MM.1S (cell line): ENCODE measurements at regions not wholly inside any gene's neighbourhood (a gene's known extent, or its start where the extent isn't known, plus 50 kb on each side); places are given as distances from the start of the nearest gene placed in this dataset.

Experiments
- DNase-seq: peaks from one replicate; pipeline ENCODE4 v3.0.0-alpha.2; 2015
- H2AFZ ChIP-seq: fragments of 300-600 bp; sonication (generic); 2 replicates; pipeline ENCODE4 v1.6.0; 2016; ENCODE audit warnings: antibody characterized with exemption, low read length
- H3F3A ChIP-seq: fragments of 300-600 bp; sonication (generic); 2 replicates; pipeline ENCODE4 v1.6.1; 2016; ENCODE audit warnings: mild to moderate bottlenecking, antibody characterized with exemption, low read length, moderate library complexity, mixed read lengths; ENCODE audit not compliant: insufficient read depth
- H3K27ac ChIP-seq: fragments of 300-600 bp; sonication (generic); 2 replicates; pipeline ENCODE4 v1.5.1; 2016; ENCODE audit warnings: mild to moderate bottlenecking, low read length
- H3K27me3 ChIP-seq: fragments of 300-600 bp; sonication (generic); replicated peaks from 2 replicates; pipeline ENCODE4 v1.6.0; 2016; ENCODE audit warnings: low read length; ENCODE audit not compliant: insufficient read depth
- H3K36me3 ChIP-seq: fragments of 300-600 bp; sonication (generic); replicated peaks from 2 replicates; pipeline ENCODE4 v1.6.1; 2016; ENCODE audit warnings: mild to moderate bottlenecking, low read length, mixed read lengths; ENCODE audit not compliant: insufficient read depth
- H3K4me1 ChIP-seq: fragments of 300-600 bp; sonication (generic); 2 replicates; pipeline ENCODE4 v1.6.1; 2016; ENCODE audit warnings: low read length, mixed read lengths
- H3K4me2 ChIP-seq: fragments of 300-600 bp; sonication (generic); 2 replicates; pipeline ENCODE4 v1.6.0; 2016; ENCODE audit warnings: low read depth, low read length
- H3K4me3 ChIP-seq: fragments of 300-600 bp; sonication (generic); 2 replicates; pipeline ENCODE4 v1.5.1; 2016; ENCODE audit warnings: low read length, mixed read lengths
- H3K79me2 ChIP-seq: fragments of 300-600 bp; sonication (generic); 2 replicates; pipeline ENCODE4 v1.6.1; 2016; ENCODE audit warnings: mixed run types, low read length, mixed read lengths
- H3K9ac ChIP-seq: fragments of 300-600 bp; sonication (generic); 2 replicates; pipeline ENCODE4 v1.6.1; 2016; ENCODE audit warnings: low read length, mixed read lengths
- H3K9me2 ChIP-seq: fragments of 300-600 bp; sonication (generic); replicated peaks from 2 replicates; pipeline ENCODE4 v1.6.1; 2016; ENCODE audit warnings: mild to moderate bottlenecking, low read length, mixed read lengths; ENCODE audit not compliant: insufficient read depth
- H3K9me3 ChIP-seq: fragments of 300-600 bp; sonication (generic); replicated peaks from 2 replicates; pipeline ENCODE4 v1.6.1; 2016; ENCODE audit warnings: mild to moderate bottlenecking, low read length, mixed read lengths; ENCODE audit not compliant: insufficient read depth
- H4K20me1 ChIP-seq: fragments of 300-600 bp; sonication (generic); 2 replicates; pipeline ENCODE4 v1.6.1; 2016; ENCODE audit warnings: mild to moderate bottlenecking, low read length, moderate library complexity, mixed read lengths; ENCODE audit not compliant: insufficient read depth
- CTCF ChIP-seq: fragments of 300-600 bp; sonication (generic); IDR thresholded peaks from 2 replicates; pipeline ENCODE4 v1.5.1; 2016; ENCODE audit warnings: antibody characterized with exemption, low read length, mixed read lengths
- EZH2 ChIP-seq: fragments of 300-600 bp; sonication (generic); optimal IDR thresholded peaks from 2 replicates; pipeline ENCODE3; 2017; ENCODE audit warnings: low read depth, mild to moderate bottlenecking, antibody characterized with exemption, low read length, mixed read lengths
- EZH2phosphoT487 ChIP-seq: fragments of 300-600 bp; sonication (generic); IDR thresholded peaks from 2 replicates; pipeline ENCODE4 v1.6.1; 2018; ENCODE audit warnings: antibody characterized with exemption, low read length

GRCh38 chr3:146326875-146327543 is 76.1 kb upstream of the PLSCR4 start:
- peak; percentile 53 for DNase-seq
- H3K27me3 ChIP-seq = no peaks in the 10 kb centered on the region
- no peak overlapping the region for H3K9ac ChIP-seq
- no peaks in the 10 kb centered on the region for H3K4me1 ChIP-seq
- H3F3A ChIP-seq = no peaks in the 10 kb centered on the region
- no peak overlapping the region for H3K4me2 ChIP-seq
- H3K9me2 ChIP-seq = no peaks in the 10 kb centered on the region
- H3K36me3 ChIP-seq = no peaks in the 10 kb centered on the region
- peak; percentile 42 for TF ChIP-seq CTCF
- no peak for TF ChIP-seq EZH2phosphoT487
- TF ChIP-seq EZH2 = no peak
- no peaks in the 10 kb centered on the region for H4K20me1 ChIP-seq
- H3K9me3 ChIP-seq = no peaks in the 10 kb centered on the region
- no peak overlapping the region for H3K27ac ChIP-seq
- no peaks in the 10 kb centered on the region for H3K79me2 ChIP-seq
- no peak overlapping the region for H3K4me3 ChIP-seq
- H2AFZ ChIP-seq = 0 out of 2 replicates have a peak overlapping the region, but pooled peaks have one; percentile 36

GRCh38 chr3:146325170-146325569 is 74.3 kb upstream of the PLSCR4 start:
- Histone ChIP-seq H3K9me3 (no peaks in the 10 kb centered on the region), H2AFZ (no peak overlapping the region), H3F3A (no peaks in the 10 kb centered on the region), H3K4me2 (no peak overlapping the region), H3K36me3 (no peaks in the 10 kb centered on the region), H4K20me1 (no peaks in the 10 kb centered on the region), H3K79me2 (no peaks in the 10 kb centered on the region), H3K4me1 (no peaks in the 10 kb centered on the region), H3K4me3 (no peak overlapping the region), H3K9ac (no peak overlapping the region), H3K27ac (no peak overlapping the region), H3K27me3 (no peaks in the 10 kb centered on the region), H3K9me2 (no peaks in the 10 kb centered on the region)
- no peak for DNase-seq
- TF ChIP-seq CTCF = no peak
- no peak for TF ChIP-seq EZH2phosphoT487
- no peak for TF ChIP-seq EZH2

- no peaks in the 10 kb centered on the region for H3K9me3 ChIP-seq
- no peaks in the 10 kb centered on the region for H3K79me2 ChIP-seq
- no peaks in the 10 kb centered on the region for H3K4me1 ChIP-seq
- H3K4me3 ChIP-seq = no peak overlapping the region
- H3K9me2 ChIP-seq = no peaks in the 10 kb centered on the region
- H3K4me2 ChIP-seq = no peak overlapping the region
- no peaks in the 10 kb centered on the region for H3K36me3 ChIP-seq
- TF ChIP-seq EZH2 (no peak), CTCF (no peak), EZH2phosphoT487 (no peak)
- no peaks in the 10 kb centered on the region for H4K20me1 ChIP-seq
- no peak overlapping the region for H2AFZ ChIP-seq
- no peaks in the 10 kb centered on the region for H3K27me3 ChIP-seq
- no peak for DNase-seq
- H3K9ac ChIP-seq = no peak overlapping the region
- H3K27ac ChIP-seq = no peak overlapping the region
- H3F3A ChIP-seq = no peaks in the 10 kb centered on the region
These were observed 71.4 kb upstream of the PLSCR4 start for GRCh38 chr3:146322216-146322817.
